Hematopoietic multipotent progenitor cell treated with erythropoietin and hydrocortisone succinate and interleukin-3 and kit ligand, for 6 days (in vitro differentiated cells): ENCODE measurements at regions not wholly inside any gene's neighbourhood (a gene's known extent, or its start where the extent isn't known, plus 50 kb on each side); places are given as distances from the start of the nearest gene placed in this dataset.

Experiments used
- DNase-seq: peaks from one replicate; pipeline ENCODE4 v3.0.0-alpha.2; 2015

DNA sequence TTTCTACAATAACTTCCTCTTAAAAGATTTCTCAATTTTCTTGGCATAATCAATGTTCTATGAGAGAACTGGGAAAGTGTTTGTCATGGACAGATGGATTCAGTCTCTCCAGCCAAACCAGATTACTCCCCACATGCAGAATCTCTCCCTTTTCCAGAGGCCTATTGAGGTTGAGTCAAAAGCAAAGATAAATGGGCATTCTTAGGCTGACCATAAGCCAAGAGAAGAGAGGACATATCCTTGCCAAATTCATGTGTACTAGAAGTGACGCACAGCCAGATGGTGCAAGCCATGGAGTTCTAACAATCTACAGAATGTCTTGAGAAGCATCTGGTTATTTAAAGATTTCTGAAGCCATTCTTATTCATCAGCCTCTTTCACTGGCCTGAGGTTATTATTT is 2115.0 kb downstream of the MAT2B start:
- DNase-seq, result no peak

DNA sequence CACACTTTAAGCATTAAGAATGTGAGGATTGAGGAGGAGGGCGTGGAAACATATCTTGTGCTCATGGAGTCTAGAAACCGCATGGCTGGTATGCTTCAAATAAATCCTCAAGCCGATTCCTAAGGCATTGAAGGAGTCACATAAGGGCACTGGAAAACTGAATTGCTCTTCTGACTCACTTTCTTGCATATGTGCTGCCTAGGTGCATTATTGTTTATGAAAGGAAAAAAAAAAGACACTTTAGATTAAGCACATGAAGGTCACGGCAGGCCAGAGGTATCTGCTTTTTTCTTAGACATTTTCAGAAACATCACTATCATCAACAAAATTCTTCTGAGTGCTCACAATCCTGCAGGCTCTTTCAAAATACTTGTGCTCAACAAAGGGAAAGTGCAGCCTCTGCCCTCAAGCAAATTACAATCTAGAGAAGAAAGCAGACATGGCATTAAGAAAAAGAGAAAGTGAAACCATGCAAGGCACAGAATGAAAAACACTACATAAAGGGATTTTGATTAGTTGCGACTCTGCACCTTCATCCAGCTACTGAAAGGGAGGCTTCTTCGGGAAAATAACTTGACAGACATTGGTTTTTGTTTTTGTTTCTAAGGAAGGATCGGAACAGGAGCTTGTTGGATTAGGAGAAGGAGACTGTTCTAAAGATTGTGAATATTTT is 2117.6 kb downstream of the MAT2B start:
- DNase-seq, result no peak

DNA sequence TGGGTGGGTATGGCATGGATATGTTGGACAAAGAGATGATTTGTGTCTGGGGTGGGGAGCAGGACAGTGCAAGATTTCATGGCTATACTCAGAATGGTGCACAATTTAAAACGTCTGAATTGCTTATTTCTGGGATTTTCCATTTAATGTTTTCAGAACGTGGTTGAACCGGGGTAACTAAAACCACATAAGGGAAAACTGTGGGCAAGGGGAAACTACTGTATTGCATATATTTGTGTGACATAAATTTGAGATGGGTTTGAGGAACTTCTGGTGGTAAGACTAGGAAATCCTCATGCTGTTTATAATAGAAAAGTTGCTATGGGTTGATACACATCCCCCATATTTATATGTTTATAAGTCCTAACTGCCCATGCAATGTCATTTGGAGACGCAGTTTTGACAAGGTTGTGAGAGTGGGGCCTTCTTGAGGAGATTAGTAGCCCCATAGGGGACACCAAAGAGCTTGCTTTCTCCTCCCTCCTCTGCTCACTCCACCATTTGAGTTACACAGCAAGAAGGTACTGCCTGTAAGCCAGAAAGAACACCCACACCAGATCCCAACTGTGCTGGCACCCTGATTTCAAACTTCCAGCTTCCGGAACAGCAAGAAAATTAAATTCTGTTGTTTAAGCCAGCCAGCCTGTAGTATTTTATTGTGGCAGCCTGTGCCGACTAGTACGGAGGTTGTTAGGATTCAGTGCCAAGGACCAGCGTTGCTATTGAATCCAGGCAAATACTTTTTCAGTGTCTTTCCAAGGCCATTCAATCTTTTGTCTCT is 2118.9 kb downstream of the MAT2B start:
- DNase-seq, result no peak

DNA sequence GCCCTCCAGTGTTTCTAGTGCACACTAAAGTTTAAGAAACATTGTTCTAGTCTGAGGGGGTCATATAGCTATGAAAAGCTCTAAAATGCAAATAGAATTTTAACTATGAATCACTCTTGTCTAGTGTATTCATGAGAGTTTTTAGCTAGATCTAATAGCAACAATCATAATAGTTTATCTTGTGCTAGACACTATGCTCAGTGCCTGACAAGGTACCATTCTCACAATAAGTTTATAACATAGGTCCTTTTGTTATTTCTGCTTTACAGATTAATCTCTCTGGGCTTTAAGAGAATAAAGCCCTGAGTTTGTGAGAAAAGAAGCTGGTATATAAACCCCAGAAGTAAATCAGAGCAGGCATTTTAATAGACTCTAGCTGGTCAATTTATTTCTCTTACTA is 2120.7 kb downstream of the MAT2B start:
- DNase-seq, result no peak

DNA sequence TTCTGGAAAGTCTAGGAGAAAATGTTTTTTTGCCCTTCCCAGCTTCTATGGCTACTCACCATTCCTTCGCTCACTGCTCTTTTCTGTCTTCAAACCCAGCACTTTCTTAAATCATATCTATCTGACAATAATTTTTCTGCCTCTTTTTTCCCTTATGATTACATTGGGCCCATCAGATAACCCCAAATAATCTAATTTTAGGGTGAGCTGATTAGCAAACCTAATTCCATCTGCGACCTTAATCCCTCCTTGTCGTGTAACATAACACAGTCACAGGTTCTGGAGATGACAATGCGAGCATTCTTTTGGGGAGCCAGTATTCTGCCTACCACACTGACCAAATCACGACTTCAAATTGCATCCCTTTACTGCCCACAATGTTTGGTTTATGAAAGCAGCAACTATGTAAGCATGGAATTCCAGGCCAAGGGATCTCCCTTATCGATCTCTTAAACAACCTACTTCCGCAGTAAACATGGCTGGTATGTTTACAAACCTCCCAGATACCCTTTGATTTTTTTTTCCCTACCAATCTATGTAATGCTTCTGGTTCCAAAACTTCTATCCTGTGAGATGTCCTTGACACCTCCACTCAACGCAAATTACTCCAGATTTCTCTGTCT is 2122.2 kb downstream of the MAT2B start:
- DNase-seq, result no peak

DNA sequence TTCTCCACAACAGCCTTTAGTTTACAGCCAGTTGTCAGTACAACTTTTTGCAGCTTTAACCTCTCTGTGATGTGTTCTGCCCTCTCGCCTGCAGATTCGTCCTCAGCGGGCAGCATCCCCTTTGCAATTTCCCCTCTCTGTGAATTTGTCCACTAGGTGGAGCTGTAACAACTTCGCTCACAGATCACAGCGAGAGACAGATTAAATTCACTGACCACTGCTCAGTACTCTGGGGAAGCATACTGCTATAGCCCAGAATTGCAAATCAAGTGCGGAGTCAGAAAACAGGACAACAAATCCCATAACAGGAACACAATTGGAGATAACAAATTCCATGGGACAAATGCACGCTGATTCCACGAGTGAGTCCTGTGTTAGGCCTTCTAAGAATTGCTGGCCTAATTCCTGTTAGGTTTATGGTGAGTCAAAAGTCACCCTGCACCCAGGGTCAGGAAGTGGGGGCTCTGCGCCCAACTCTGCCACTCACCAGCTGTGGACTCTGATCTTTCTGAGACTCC is 2124.9 kb downstream of the MAT2B start:
- peak; percentile 75 for DNase-seq

DNA sequence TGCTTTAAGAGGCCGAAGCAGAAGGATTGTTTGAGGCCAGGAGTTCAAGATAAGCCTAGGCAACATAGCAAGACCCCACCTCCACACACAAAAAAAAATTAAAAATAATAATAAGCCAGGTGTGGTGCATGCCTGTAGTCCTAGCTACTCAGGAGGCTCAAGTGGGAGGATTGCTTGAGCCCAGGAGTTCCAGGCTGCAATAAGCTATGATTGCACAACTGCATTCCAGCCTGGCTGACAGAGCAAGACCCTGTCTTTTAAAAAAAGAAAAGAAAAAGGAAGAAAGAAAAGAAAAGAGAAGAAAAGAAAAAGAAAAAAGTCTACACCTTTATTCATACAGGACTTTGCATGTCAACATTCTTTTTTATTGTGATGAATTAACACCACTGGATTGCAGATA is 2125.8 kb downstream of the MAT2B start:
- no peak for DNase-seq

DNA sequence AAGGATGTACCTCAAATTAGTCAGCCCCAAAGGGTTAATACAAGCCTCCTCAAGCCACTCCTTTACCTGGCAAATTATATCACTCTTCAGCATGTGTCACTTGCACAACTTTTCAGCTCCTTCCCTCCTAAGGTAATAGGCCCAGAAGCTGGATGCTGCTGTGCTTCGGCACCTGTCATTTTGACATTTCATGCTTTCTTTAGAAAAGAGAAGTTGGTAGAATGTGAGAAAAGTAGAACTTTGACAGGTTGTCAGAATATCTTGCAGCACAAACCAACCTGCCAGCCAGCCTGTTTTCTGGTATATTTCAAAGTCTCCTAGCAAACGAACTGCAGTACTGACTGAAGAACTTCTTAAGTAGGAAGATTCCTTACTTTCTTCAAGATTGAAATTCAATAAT is 2136.9 kb downstream of the MAT2B start:
- no peak for DNase-seq

DNA sequence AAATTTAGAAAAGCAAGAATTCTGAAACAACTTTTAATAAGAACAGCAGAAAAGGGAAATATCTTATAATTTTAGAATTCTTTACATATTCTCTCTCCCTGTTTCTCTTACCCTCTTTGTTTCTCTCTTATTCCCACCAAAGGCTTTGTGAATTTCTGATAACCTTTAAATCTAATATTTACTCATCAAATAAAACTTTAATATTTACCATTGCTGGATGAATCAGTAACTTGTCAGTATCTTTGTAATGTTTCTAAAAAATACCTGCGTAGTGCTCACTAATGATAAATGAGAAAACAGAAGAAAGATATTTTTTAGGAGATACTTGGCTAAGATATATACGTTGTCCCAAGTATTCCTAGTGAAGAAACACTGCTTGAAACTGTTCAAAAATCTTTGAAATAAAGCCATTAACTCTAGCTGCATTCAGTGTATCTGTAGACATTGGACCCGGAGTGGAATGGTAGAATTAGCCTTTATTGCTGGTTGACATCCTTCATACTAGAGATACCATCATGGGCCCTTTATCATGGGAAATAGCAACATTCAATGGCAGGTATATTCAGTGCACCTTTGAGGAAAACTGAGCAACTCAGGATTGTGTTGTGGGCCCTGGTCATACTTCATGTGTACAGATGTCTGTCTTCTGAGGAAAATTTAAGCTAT is 2160.4 kb downstream of the MAT2B start:
- no peak for DNase-seq

DNA sequence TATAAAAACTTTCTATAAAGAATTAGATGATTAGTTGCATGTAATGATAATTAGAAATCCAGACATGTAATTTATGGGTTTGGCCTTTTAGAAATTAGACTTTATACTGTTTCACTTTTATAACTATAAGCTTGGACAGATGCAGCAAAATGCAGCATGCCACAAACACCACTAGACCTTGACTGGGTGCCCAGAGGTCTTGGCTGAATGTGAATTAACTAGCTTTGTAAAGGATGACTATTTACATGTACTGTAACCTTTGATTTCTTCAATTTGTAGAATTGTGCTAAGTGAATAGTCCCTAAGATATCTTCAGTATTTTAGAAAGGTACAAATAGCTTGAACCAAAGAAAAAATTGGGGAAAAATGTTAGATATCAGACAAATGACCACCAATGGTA is 2168.1 kb downstream of the MAT2B start:
- DNase-seq, result no peak

DNA sequence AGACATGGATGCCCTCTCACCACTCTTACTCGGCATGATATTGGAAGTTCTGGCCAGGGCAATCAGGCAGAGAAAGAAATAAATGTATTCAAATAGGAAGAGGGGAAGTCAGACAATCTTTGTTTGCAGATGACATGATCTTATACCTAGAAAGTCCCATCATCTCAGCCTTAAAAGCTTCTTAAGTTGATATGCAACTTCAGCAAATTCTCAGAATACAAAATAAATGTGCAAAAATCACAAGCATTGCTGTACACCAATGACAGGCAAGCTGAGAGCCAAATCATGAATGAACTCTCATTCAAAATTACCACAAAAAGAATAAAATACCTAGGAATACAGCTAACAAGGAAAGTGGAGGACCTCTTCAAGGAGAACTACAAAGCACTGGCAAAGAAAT is 2190.4 kb downstream of the MAT2B start:
- no peak for DNase-seq

DNA sequence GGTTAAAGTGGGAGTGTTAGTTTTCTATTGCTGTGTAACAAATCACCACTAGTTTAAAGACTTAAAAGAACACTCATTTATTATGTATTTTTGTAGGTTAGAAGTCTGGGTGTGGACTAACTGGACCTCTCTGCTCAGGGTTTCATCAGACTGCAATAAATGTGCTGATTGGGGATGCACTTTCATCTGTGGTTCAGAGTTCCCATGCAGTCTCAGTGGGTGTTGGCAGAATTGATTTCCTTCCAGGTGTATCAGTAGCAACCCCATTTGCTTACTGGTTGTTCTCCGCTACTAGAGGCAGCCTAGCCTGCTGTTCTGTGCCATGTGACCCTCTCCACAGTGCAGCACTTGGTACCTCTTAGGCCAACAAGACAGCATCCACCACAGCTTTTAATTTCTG is 2200.5 kb downstream of the MAT2B start:
- no peak for DNase-seq

DNA sequence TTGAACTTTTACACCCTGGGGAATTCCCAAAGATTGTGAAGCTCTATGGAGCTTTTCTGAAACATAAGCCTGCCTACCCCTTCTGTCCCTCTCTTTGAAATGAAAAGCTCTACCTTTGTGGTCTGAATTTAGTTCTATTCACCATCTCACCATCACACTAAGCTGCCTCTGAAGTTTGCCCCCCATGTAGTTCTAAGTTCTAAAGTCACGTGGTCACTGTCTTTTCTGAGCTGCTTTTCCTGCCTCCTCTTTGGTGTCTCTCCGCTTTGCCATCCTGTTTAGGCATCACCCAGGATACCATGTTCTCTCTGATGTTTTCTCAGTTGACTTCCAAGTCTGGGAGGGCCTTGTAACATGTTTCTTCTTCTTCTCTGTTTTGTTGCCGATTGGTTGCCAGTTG is 2206.6 kb downstream of the MAT2B start:
- DNase-seq, result no peak

DNA sequence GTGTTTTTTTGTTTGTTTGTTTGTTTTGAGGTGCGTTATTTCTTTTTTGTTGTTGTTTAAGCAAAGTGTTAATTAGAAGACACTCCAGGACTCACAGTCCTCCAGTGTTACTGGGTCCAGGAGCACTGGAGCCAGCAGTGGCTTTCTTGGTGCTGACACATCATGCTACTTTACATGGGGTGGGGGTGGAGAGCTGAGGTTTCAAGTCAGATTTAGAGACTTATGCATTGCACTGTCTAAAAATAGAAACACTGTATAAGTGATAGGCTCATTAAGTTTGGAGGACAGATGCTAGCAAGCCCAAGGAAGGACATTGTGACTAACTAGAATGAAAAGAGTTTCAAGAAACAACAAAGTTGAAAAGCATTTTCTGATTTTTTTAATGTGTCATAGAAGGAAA is 2209.2 kb downstream of the MAT2B start:
- DNase-seq, result no peak

DNA sequence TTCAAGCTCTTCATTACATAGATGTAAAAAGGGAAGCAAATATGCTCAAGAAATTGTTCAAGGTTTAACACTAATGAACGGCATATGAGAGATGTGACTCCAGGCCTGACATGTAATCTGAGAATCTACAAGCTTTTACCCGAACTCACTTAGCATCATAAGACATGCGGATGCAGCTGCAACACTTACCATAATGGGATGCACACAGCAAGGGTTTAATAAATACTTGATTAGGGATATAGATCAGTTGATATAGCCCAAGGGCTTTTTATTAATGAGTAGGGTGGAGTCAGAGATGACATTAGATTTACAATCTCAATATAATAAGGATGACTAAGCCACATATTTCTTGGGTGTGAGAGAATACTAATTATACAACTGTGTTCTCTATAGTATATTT is 2215.5 kb downstream of the MAT2B start:
- DNase-seq, result no peak

DNA sequence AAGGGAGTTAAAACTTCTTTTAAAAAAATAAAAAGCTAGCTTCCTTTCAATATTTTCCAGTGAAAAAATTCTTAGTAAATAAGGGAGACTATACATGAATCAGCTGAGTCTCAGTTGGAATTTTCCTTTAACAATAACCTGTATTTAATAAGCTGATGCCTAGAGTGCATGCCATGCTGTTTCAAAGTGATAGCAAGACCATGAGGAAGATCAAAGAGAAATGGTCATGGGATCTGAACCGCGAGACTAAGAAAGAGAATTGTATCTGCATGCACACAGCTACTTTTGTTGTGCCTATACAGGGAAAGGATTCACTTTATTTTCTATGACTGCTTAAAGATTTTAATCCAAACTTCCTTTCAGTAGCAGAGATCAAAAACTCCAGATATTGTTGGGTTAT is 2217.0 kb downstream of the MAT2B start:
- DNase-seq, result no peak

DNA sequence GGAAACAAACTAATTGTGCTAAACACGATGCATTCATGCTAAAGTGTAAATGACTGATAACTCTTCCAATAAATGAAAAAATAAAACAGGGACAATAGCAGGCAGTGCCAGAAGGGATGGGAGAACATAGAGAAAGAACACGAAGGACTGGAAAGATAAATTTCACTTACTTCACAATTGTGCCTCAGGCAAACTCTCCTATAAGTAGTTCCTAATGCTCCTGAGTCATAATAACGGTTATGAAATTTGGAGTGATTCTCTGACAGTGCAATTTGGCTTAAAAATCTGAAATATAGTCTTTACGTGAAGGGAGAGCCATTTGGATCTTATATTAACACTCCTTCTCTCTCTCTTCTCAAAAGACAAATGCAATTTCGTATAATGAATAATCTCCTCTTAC is 2218.5 kb downstream of the MAT2B start:
- DNase-seq, result no peak

DNA sequence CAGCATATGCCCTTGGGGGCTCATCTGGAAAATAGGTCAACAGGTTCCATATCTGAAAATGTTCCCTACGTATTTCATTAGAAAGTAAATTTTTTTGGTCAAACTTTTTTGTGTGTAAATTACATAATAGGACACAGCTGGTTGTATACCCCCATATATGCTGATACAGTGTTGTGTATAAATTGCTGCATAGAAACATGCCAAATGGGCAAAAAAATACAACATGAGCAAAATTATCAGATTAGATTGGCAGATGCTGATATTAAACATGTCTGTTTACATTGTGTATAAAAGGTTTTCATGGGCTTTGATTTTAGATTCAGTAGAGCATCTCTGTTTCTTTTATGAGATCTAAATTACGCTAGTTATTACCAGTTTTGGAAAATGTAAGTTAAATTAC is 2223.0 kb downstream of the MAT2B start:
- no peak for DNase-seq

DNA sequence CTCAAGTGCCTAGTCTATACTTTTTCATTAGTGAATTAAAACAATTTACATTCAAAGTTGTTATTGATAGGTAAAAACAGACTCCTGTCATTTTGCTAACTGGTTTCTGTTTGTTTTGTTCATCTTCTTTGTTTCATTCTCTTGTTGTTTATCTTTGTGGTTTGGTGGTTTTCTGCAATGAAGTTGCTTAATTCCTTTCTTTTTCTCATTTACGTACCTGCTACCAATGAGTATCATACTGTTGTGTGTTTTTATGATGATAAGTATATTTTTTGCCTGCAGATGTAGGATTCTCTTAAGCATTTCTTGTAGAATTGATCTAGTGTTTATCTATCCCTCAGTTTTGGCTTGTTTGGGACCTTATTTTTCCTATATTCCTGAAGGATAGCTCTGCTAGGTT is 2230.0 kb downstream of the MAT2B start:
- no peak for DNase-seq

DNA sequence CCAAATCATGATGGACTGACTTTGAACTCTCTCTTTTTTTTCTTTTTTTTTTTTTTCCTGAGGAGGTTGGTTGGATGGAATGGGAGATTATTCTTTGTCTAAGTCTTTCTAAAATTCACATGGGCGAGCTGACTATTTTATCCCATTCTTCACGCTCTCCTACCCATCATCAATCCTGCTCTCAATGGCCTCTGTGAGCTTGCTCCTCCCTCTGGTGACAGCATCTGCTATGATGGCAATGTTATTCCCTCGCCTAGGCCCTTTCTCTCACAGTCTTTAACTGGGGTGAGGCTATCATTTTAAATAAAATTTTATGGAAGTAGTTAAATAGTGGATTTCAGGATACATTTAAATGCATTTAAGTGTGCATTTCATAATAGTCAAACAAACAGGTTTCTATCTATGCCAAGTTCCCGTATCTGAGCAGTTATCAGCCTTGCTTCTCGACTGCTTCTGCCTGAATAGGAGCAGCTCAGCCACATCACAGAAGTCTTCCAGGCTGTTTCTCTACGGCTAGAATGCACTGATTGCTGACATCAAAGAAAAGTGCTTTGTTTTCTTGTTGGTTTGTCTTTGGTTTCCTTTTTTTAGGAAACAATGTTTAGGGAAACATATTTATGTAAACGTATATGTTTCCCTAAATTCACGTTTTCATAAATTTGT is 2233.8 kb downstream of the MAT2B start:
- no peak for DNase-seq

DNA sequence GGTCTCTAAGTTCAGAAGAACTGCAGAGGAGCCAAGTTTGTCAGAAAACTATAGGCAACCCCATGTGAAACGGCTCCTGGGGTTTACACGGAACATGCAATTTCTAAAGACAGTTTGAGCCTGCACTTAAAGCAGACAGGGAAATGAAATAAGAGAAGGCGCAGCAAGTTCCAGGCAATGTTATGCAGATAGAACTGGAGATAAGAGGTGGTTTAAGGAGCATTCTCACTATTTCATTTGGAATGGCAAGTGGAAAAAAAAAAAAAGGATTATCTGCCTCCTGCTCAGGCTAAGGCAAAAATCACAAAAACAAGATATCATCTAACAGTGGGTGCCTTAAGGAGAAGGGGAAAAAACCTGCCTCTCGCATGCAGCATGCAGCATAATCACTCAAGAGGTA is 2252.4 kb downstream of the MAT2B start:
- DNase-seq, result no peak

DNA sequence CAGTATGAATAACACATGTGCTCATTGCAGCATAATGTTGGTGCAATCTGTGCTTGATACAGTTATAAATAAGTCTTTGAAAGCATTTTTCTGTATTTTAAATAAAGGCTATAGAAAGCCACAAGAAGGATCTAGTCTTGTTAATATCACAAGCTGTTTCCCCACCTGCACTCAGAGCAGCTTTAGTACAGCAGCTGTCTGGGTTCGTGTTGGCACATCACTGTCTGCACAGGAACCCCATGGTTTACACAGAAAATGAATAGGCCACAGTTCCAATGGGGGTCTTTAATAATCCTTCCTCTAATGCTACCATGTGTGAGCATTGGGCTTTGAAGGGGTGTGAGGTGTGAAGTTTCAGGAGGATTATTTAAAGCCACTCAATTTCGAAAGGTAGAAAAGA is 2269.7 kb downstream of the MAT2B start:
- DNase-seq, result no peak

DNA sequence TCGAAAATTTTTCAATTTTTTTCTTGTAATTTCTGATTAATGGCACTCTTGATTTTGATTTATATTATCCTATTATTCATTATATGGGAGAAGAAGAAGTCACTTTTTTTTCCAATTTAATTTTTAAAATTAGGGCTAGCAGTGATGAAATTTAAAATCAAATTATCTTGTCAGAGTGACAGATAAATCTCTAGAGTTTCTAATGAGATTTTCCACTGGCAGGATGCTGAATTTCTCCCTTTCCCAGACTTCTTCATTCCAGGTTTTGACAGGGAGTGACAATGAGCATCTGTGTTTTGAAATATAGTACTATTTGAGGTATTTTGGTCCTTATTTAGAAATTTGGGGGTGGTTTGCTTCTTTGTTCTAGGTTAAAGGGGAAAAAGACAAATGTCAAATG is 2274.1 kb downstream of the MAT2B start:
- DNase-seq, result no peak
